ENCODE measurements at regions not wholly inside any gene's neighbourhood (a gene's known extent, or its start where the extent isn't known, plus 50 kb on each side); places are given as distances from the start of the nearest gene placed in this dataset.

GRCh38 chr1:118488787-118489186 lies 303.8 kb upstream of the SPAG17 start:
- no peak for DNase-seq (ENCODE audit: low read depth)
- no peak for TF ChIP-seq CTCF (conservative IDR thresholded peaks at IDR 0.05; ENCODE audit: low read length)
- H3K4me3 ChIP-seq (ENCODE audit: low read length): no peak overlapping the region

GRCh38 chr1:118487932-118488331 lies 302.9 kb upstream of the SPAG17 start:
- H3K4me3 ChIP-seq (ENCODE audit: low read length): no peak overlapping the region
- no peak for TF ChIP-seq CTCF (conservative IDR thresholded peaks at IDR 0.05; ENCODE audit: low read length)
- DNase-seq (ENCODE audit: low read depth): no peak

- H3K4me3 ChIP-seq (ENCODE audit: low read length): no peak overlapping the region
- TF ChIP-seq CTCF (conservative IDR thresholded peaks at IDR 0.05; ENCODE audit: low read length): no peak
- DNase-seq (ENCODE audit: low read depth): no peak
Observed at GRCh38 chr1:118487091-118487490, 302.1 kb upstream of the SPAG17 start.

- H3K4me3 ChIP-seq (ENCODE audit: low read length): no peak overlapping the region
- DNase-seq (ENCODE audit: low read depth): no peak
- no peak for TF ChIP-seq CTCF (conservative IDR thresholded peaks at IDR 0.05; ENCODE audit: low read length)
Observed at GRCh38 chr1:118486199-118486598, 301.2 kb upstream of the SPAG17 start.

- no peak for TF ChIP-seq CTCF (conservative IDR thresholded peaks at IDR 0.05; ENCODE audit: low read length)
- DNase-seq (ENCODE audit: low read depth): no peak
- H3K4me3 ChIP-seq (ENCODE audit: low read length): no peak overlapping the region
Observed at GRCh38 chr1:118485757-118486156, 300.7 kb upstream of the SPAG17 start.

GRCh38 chr1:118484893-118485292 lies 299.9 kb upstream of the SPAG17 start:
- no peak overlapping the region for H3K4me3 ChIP-seq (ENCODE audit: low read length)
- no peak for DNase-seq (ENCODE audit: low read depth)
- no peak for TF ChIP-seq CTCF (conservative IDR thresholded peaks at IDR 0.05; ENCODE audit: low read length)

- no peak for TF ChIP-seq CTCF (conservative IDR thresholded peaks at IDR 0.05; ENCODE audit: low read length)
- no peak overlapping the region for H3K4me3 ChIP-seq (ENCODE audit: low read length)
- no peak for DNase-seq (ENCODE audit: low read depth)
Observed at GRCh38 chr1:118483245-118484006, 298.4 kb upstream of the SPAG17 start.

Data from AG10803 (cell line).